GM19043 (cell line): ENCODE measurements at regions not wholly inside any gene's neighbourhood (a gene's known extent, or its start where the extent isn't known, plus 50 kb on each side); places are given as distances from the start of the nearest gene placed in this dataset.
"Not testable (repeated sequence)": the region's sequence is repeated elsewhere in the genome, so short reads cannot be mapped to it uniquely, and the experiment has no call there.

ENCODE experiments used
- ATAC-seq: cut with Tn5 transposase; IDR thresholded peaks from one replicate; pipeline ENCODE4 v1.9.1; 2021; ENCODE audit warnings: low read depth; ENCODE audit not compliant: unreplicated experiment

DNA sequence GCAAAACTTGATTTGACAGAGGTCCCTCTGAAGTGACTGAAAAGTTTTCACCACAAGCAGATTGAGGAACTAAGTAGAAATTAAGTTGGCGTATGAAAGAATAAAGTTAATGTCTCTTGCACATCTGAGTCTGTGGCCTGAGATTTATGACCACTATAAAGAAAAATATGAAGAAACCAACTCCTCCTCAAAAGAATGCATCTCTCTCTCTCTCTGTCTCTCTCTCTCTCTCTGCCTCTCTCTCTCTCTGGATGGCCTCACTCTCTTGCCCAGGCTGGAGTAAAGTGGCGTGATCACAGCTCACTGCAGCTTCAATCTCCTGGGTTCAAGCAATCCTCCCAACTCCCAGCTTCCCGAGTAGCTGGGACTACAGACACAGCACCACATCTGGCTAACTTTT, 55.2 kb downstream of the RPL22L1 start:
- ATAC-seq: no peak

DNA sequence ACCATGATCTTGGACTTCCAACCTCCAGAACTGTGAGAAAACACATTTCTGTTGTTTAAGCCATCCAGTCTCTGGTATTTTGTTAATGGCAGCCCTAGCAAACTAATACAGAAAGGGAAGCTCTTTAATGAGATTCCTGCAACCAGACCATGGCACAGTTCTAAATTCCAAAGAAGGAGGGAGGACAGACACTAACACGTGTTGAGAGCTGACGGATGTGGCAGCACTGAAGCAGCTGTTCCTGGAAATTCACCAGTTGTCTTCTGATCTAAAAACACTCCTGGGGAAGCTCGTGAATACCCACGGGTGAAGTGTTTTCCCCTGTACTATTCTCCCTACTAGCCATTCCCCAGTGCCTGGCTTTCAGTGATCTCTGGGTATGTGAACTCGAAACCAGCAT, 56.7 kb downstream of the RPL22L1 start:
- ATAC-seq: no peak

DNA sequence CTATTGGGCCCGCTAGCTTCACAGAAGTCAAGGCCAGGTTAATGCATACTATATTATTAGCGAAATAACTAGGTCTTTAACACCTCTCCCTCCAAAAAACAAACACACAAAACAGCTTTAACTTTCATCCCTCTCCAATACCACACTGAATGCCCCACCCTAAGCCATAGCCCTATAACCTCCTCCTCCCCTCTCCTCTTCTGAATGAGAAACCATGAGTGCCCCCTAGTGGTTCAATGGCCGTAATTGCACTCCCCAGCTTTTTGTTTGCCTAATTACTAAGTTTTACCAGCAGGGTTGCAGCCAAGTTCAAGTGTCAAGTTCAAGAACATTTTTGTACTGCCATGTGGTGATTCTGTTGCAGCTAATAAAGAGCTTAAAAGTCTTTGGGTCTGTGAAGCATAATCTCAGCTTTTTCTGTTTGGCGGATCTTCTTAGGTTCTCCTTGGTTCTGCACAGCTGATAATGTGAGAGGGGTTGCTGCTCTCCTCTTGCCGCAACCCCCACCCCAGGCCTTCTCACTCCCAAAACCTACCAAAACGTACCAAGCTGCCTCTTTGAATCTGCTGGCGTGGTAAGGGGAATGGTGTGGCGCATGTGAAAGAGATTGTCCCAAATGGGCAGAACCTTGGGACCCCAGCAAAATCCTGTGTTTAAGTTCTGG, 57.9 kb downstream of the RPL22L1 start:
- ATAC-seq: peak; percentile 86

DNA sequence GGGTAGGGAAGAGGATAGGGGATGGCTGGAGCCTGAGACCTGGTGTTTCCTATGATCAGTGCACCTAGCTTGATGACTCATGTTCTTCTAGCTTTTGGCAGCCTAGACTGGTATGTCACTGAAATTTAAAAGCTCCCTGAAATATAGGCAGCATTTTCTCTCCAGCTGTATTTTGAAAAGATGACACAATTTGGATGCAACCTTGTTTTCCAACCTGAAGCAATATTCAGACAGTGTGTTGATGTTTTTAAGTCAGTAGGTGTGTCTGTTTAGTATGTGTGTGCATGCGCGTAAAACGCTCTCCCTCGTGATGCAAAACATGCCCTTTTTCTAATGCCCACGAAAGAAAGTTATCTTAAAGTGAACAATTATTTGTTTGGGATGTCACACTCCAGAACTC, 58.5 kb downstream of the RPL22L1 start:
- no peak for ATAC-seq

DNA sequence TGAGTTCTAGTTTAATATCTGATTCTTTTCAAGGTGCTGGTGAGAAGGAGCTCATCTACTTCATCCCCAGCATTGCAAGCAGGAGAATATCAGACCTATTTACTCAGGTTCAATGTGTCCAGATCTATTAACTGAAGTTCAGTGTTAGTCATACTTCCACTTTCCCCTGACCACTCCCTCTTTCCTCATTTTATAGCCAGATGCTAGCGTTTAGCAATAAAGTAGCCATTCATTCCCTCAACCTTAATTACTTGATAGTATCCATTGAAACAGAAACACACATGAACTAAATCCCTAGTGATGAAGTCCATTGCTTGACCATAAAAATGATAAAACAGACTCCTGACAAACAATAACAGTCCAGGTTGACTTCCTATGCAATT, 60.0 kb downstream of the RPL22L1 start:
- ATAC-seq: no peak

DNA sequence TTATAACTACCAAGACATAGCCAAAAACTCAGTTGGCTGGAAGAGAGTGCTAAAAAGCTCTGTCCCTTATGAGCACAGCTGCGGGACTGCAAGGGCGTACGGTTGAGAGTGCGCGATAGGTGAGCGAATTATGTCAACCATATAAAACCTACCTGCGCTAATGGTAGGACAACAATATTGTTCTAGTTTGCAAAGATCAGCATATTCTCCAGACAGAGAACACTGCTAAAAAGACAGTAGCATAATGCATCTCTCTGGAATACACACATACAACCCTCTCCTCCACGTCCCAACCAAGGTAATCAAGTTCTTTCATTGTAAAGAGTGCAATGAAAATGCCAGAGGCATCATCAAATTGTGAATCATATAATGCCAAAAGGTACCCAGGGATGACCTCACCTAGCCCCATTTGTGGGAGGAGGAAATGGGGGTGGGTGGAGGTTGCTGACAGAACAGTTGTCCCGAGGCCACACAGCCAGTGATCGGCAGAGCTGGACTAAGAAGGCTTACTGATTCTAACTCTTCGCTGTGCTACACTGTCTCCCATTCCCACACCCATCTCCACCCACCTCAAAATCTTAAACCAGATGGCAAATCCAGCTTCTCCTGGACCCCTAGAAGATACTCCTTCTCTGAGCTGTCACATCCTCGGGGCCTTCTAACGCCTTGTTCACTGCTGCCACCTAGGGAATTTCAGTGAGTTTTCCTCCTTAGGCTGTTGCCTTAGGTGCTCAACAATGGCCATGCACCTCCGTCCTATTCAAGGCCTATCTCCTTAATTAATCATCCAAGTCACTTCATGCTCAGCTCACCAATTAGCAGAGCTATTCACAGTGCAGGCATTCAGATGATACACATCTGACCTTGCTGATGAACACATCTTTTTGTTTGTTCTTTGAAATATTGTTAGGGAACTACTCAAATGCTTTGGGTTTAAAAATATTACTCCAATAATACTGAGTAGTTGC, 60.7 kb downstream of the RPL22L1 start:
- no peak for ATAC-seq

DNA sequence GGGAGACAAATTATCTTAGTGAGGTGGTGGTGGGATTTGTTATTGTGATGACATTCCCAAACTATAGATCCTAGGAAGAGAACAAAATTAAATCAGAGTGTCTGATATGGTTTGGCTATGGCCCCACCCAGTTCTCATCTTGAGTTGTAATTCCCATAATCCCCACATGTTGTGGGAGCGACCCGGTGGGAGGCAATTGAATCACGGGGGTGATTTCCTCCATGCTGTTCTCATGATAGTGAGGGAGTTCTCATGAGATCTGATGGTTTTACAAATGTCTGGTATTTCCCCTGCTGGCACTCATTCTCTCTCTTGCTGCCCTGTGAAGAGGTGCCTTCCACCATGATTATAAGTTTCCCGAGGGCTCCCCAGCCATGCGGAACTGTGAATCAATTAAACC, 62.0 kb downstream of the RPL22L1 start:
- no peak for ATAC-seq

DNA sequence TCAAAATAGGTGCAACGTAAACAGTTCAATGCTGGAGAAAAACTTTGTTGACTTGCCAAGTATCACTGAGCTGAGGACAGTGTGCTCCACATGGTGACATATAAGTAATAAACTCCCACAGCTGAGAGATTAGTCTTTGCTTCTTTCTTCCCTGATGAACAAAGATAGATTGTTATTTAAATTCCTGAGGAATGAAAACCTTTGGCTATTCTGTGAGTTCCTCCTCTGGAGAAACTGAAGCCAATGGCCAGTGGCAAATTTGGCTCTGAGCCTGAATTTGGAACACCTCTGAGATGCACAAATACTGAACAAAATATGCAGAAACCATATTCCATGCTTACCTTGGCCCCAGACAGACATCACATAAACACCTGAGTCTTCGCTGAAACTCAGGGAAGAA, 63.3 kb downstream of the RPL22L1 start:
- ATAC-seq: no peak

DNA sequence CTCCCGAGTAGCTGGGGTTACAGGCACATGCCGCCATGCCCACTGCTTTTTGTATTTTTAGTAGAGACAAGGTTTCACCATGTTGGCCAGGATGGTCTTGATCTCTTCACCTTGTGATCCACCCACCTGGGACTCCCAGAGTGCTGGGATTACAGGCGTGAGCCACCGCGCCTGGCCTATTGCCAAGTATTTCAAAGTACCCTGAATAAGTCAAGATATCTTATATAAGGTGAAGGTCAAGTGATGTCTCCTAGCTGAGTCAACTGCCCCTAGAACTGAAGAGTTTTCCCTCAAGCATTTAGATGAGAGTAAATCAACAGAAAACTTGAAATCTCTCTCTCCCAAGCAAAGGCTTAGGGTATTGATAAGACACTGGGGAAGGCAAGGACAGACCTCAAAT, 63.9 kb downstream of the RPL22L1 start:
- no peak for ATAC-seq

DNA sequence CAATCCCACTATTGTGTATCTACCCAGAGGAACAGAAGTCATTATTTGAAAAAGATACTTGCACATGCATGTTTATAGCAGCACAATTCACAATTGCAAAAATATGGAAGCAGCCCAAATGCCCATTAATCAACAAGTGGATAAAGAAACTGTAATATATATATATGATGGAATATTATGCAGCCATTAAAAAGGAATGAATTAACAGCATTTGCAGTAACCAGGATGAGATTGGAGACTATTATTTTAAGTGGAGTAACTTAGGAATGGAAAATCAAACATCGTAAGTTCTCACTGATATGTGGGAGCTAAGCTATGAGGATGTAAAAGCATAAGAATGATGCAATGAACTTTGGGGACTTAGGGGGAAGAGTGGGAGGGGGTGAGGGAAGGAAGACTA, 64.7 kb downstream of the RPL22L1 start:
- ATAC-seq: not testable (repeated sequence)

DNA sequence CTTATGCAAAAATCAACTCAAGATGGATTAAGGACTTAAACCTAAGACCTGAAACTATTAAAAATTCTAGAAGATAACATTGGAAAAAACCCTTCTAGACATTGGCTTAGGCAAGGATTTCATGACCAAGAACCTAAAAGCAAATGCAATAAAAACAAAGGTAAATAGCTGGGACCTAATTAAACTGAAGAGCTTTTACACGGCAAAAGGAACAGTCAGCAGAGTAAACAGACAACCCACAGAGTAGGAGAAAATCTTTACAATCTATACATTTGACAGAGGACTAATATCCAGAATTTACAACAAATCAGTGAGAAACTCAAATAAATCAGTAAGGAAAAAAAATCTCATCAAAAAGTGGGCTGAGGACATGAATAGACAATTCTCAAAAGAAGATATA, 65.4 kb downstream of the RPL22L1 start:
- ATAC-seq: not testable (repeated sequence)

DNA sequence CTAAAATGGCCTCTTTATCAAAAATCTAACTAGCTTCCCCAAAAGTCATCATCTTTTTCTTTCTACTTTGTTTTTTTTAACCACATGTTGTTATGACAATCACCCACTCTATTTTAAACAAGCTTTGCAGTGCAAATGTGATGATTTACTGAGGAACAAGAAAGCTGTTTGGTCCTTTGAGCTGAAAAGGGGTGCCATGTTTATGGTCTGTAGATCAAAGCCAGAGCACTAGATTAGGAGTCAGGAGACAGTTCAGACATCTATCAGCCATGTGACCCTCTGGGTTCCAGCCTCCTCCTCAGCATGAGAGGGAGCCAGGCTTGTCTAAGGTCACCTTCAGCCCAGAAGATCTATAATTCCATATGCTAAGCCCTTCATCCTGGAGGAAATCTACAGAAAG, 65.9 kb downstream of the RPL22L1 start:
- ATAC-seq: no peak

DNA sequence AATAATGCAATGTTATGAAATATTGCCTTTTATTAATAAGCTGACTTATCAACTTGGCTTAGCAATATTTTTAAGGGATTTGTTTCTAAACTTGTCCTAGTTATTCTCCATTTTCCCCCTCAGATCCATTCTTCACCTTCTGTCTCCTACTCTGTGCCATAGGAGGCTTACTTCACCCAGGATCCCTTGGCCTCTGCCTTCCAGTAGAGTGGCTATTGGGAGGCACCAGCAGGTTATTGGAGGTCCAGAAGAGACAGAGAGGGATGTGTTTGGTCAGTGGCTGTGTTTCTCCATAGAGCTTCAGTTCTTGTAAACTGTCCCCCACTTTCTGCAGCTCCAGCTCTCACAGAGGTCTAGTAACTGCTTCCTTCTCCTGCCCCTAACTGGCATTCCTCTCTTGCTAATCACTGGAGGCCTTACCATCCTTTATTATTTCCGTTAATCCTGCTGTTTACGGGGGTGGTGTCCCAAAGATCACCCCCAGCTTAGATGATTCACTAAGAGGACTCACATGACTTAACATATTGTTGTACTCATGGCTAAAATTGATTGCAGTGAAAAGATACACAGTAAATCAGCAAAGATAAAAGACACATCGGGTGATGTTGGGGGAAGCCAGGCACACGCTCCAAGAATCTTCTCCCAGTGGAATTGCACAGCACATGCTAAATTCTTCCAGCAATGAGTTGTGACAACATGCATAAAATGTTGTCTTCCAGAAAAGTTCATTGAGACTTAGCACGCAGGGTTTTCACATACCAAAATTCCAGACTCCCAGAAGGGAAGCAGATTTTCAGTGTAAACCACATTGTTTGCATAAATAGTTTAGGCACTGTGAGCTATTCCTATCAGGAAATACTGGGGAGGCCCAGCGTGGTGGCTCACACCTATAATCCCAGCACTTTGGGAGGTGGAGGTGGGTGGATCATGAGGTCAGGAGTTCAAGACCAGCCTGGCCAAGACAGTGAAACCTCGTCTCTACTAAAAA, 67.5 kb downstream of the RPL22L1 start:
- no peak for ATAC-seq

DNA sequence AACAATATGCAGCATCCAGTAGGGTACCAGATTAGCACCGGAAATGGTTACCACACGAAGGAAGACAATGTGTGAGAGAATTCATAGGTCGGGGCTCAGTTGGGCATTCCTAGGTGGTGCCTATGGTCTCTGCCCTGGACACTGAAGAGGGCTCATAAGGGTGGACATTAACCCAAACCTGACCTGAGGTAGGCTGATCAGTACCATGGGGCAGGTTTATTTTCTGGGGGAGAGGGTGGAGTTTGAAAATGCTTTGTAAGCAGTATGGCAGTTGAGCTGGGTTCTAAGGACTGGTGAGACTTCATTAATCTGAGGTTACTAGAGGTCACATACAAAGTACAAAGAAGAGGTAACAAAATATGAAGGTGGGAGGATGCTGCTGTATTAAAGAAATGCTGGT, 68.4 kb downstream of the RPL22L1 start:
- ATAC-seq: no peak

DNA sequence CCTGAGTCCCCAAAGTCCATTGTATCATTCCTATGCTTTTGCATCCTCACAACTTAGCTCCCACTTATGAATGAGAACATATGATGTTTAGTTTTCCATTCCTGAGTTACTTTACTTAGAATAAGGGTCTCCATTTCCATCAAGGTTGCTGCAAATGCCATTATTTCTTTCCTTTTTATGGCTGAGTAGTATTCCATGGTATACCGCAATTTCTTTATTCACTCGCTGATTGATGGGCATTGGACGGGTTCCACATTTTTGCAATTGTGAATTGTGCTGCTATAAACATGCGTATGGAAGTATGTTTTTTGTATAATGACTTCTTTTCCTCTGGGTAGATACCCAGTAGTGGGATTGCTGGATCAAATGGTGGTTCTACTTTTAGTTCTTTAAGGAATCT, 69.7 kb downstream of the RPL22L1 start:
- ATAC-seq: not testable (repeated sequence)

DNA sequence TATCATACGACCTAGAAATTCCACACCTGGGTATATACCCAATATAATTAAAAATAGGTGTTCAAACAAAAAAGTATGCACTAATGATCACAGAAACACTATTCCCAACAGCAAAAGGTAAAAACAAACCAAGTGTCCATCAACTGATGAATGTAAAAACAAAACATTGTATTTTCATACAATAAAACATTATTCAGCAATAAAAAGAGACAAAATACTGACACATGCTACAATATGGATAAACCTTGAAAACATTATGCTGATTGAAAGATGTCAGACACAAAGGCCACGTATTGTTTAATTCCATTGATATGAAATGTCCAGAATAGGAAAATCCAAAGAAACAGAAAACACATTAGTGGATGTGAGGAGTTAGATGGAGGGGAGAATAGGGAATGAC, 71.0 kb downstream of the RPL22L1 start:
- ATAC-seq: no peak

DNA sequence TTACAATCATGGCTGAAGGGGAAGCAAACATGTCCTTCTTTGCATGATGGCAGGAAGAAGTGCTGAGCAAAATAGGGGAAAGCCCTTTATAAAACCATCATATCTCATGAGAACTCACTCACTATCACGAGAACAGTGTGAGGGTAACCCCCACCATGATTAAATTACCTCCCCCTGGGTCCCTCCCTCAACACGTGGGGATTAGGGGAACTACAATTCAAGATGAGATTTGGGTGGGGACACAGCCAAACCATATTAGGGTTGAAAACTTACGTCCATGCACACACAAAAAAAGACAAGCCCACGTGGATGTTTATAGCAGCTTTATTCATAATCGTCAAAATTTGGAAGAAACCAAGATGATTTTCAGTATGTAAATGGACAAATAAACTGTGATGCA, 72.3 kb downstream of the RPL22L1 start:
- ATAC-seq: no peak

DNA sequence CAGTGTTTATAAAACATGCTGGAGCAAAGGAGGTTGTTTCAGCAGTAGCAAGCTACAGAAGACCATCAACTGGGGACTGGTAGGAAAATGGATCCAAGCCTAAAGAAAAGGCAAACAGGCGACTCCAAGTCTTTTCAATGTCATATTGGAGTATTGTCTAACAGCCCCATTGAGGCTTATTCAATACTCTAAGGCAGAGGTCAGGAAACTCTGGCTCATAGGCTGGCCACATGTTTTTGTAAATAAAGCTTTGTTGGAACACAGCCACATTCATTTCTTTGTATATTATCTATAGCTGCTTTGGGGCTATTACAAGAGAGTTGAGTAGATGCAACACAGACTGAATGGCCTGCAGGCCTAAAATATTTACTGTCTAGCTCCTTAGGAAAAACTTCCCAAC, 77.5 kb downstream of the RPL22L1 start:
- no peak for ATAC-seq

DNA sequence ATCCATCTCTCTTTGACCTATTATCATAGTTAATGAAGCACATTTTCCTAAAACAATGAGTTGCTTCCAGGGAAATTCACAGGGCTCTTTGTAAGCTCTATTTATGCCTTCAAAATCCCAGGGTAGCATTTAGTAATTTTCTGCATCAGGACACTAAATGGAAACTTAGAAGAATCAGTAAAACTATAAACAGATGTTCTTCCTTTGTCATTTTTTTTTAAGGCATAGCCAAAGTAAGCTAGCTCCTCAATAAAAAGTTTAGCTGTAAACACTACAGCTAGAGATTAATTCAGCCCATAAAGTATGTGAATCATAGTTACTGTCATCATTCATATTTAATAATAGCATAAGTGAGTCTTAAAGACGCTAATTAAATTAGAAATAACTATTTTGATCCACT, 79.3 kb downstream of the RPL22L1 start:
- no peak for ATAC-seq

DNA sequence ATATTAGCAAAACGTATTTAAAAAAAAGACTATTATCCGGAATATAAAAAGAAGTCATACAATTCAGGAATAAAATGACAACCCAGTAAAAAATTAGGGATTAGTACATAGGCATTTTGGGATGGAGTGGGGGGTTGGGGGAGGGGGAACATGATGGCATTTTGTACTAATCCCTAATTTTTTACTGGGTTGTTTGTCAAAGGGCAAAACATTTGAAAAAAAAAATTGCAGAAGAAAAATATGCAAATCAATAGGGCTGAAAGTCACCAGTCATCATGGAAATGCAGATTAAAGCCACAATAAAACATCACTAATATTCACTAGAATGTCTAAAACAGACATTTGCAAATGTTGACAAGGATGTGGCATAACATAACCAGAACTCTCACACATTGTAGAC, 82.5 kb downstream of the RPL22L1 start:
- ATAC-seq: no peak

DNA sequence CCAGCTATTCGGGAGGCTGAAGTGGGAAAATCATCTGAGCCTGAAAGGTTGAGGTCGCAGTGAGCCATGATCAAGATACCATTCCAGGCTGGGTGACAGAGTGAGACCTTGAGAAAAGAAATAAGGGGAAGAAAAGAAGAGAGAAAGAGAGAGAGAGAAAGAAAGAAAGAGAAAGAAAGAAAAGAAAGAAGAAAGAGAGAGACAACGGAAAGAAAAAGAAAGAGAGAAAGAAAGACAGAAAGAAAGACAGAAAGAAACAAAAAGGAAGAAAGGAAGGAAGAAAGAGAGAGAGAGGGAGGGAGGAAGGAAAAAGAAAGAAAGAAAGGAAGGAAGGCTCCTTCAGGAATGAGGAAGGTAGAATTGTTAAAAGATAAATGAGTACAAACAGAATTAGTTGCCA, 84.5 kb downstream of the RPL22L1 start:
- no peak for ATAC-seq
